Body of pancreas (tissue), 4 donors: ENCODE measurements at regions not wholly inside any gene's neighbourhood (a gene's known extent, or its start where the extent isn't known, plus 50 kb on each side); places are given as distances from the start of the nearest gene placed in this dataset.

ENCODE experiments used
- ATAC-seq: fragments of 150-250 bp; one replicate; pipeline ENCODE4 v1.9.1; 2016
- DNase-seq, 4 donors: peaks; one replicate each; pipeline ENCODE4 v3.0.0-alpha.2; 2019
- H3K27ac ChIP-seq, 4 donors: fragments of 200-600 bp; sonication (generic); 1 replicate in 3 of 4; 2 replicates in 1 of 4; pipeline versions ENCODE4 v1.5.1 to v1.6.1; 2016 to 2019; ENCODE audit warnings: mild to moderate bottlenecking in 1 of 4, mixed read lengths in 1 of 4, moderate library complexity in 1 of 4
- H3K27me3 ChIP-seq, 2 donors: fragments of 200-600 bp; sonication (generic); one replicate each; pipeline ENCODE4 v1.6.0; 2016; ENCODE audit warnings: mild to moderate bottlenecking in 1 of 2
- H3K36me3 ChIP-seq, 2 donors: fragments of 200-600 bp; sonication (generic); replicated peaks in 1 of 2; 2 replicates each; pipeline ENCODE4 v1.5.1; 2016; ENCODE audit warnings: low read depth in 2 of 2; ENCODE audit not compliant: insufficient read depth in 1 of 2
- H3K4me1 ChIP-seq: fragments of 200-600 bp; sonication (generic); one replicate; pipeline ENCODE4 v1.6.0; 2016
- H3K4me3 ChIP-seq, 2 donors: fragments of 200-600 bp; sonication (generic); 1 replicate in 1 of 2; 2 replicates in 1 of 2; pipeline ENCODE4 v1.5.1; 2016 to 2019
- H3K9me3 ChIP-seq, 3 donors: fragments of 200-600 bp; sonication (generic); 1 replicate in 2 of 3; 2 replicates in 1 of 3; pipeline ENCODE4 v1.5.1; 2016
- CTCF ChIP-seq, 7 experiments: fragments of 450-650 bp in 4 of 7; fragments of 200-600 bp in 3 of 7; sonication (generic) in 3 of 7; IDR thresholded peaks; one replicate each; pipeline ENCODE4 v1.5.1; 2016 to 2019; ENCODE audit warnings: antibody characterized with exemption in 7 of 7
- POLR2A ChIP-seq, 3 donors: fragments of 450-650 bp; IDR thresholded peaks; one replicate each; pipeline ENCODE4 v1.6.1; 2016; ENCODE audit warnings: antibody characterized with exemption in 3 of 3, mild to moderate bottlenecking in 2 of 3
- WGBS, 2 donors: methylation state at CpG; one replicate each; pipeline ENCODE4 v1.1.5; 2017; 5-methylcytosine and 5-hydroxymethylcytosine counted together
- intact Hi-C: fragments of 100-400 bp; cut with DNase I; formaldehyde crosslinking; loops from one replicate; pipeline ENCODE4 v1.15.1; 2023

- H3K27ac ChIP-seq: no peak overlapping the region
- intact Hi-C loops: no loop called here
- no peak for ATAC-seq
- no peaks in the 10 kb centered on the region for H3K36me3 ChIP-seq
- H3K9me3 ChIP-seq: no peaks in the 10 kb centered on the region
- no peak overlapping the region for H3K4me3 ChIP-seq
- 72 to 89% methylated on average over 10 to 13 of the region's 13 CpGs for WGBS, 2 donors
- H3K4me1 ChIP-seq: no peaks in the 10 kb centered on the region
- TF ChIP-seq POLR2A (IDR thresholded peaks at IDR 0.05): no peak
- no peak for TF ChIP-seq CTCF (IDR thresholded peaks at IDR 0.05)
- no peak for DNase-seq
- H3K27me3 ChIP-seq: no peaks in the 10 kb centered on the region
Observed at GRCh38 chr10:130493021-130493420, 356.8 kb downstream of the GLRX3 start.

- H3K9me3 ChIP-seq: no peaks in the 10 kb centered on the region
- no peaks in the 10 kb centered on the region for H3K27me3 ChIP-seq
- 71 to 81% methylated on average over 23 to 25 of the region's 25 CpGs for WGBS, 2 donors
- no peak overlapping the region for H3K4me3 ChIP-seq
- no peaks in the 10 kb centered on the region for H3K36me3 ChIP-seq
- DNase-seq: no peak
- H3K27ac ChIP-seq: no peak overlapping the region
- no peak for ATAC-seq
- H3K4me1 ChIP-seq: no peaks in the 10 kb centered on the region
- TF ChIP-seq CTCF (IDR thresholded peaks at IDR 0.05) (no peak), POLR2A (IDR thresholded peaks at IDR 0.05) (no peak)
- intact Hi-C loops: no loop called here
Observed at GRCh38 chr10:130493446-130494145, 357.4 kb downstream of the GLRX3 start.

GRCh38 chr10:130495116-130495862 lies 359.1 kb downstream of the GLRX3 start:
- Histone ChIP-seq H3K4me1 (no peaks in the 10 kb centered on the region), H3K9me3 (no peaks in the 10 kb centered on the region), H3K27ac (no peak overlapping the region), H3K27me3 (no peaks in the 10 kb centered on the region), H3K4me3 (no peak overlapping the region), H3K36me3 (no peaks in the 10 kb centered on the region)
- 79 to 85% methylated on average over 8 to 10 of the region's 10 CpGs for WGBS, 2 donors
- DNase-seq (no peak), ATAC-seq (no peak)
- TF ChIP-seq POLR2A (IDR thresholded peaks at IDR 0.05) (no peak), CTCF (IDR thresholded peaks at IDR 0.05) (no peak)
- intact Hi-C loops: no loop called here

GRCh38 chr10:130495891-130496636 lies 359.9 kb downstream of the GLRX3 start:
- Histone ChIP-seq H3K4me1 (no peaks in the 10 kb centered on the region), H3K27me3 (no peaks in the 10 kb centered on the region), H3K9me3 (no peaks in the 10 kb centered on the region), H3K36me3 (no peaks in the 10 kb centered on the region), H3K4me3 (no peak overlapping the region), H3K27ac (no peak overlapping the region)
- no peak for ATAC-seq
- intact Hi-C loops: no loop called here
- TF ChIP-seq POLR2A (IDR thresholded peaks at IDR 0.05) (no peak), CTCF (IDR thresholded peaks at IDR 0.05) (no peak)
- no peak for DNase-seq
- 76 to 80% methylated on average over 11 to 14 of the region's 14 CpGs for WGBS, 2 donors
